ENCODE measurements at regions not wholly inside any gene's neighbourhood (a gene's known extent, or its start where the extent isn't known, plus 50 kb on each side); places are given as distances from the start of the nearest gene placed in this dataset.
A peak's percentile ranks its signal among the peaks of the same experiment; 100 is the strongest.

- TF ChIP-seq CTCF (IDR thresholded peaks at IDR 0.05; ENCODE audit: low read length), result no peak
- TF ChIP-seq EZH2phosphoT487 (IDR thresholded peaks at IDR 0.05; ENCODE audit: low read length), result no peak
- TF ChIP-seq EZH2 (optimal IDR thresholded peaks at IDR 0.05; ENCODE audit: low read depth, low read length), result no peak
- no peaks in the 10 kb centered on the region for H4K20me1 ChIP-seq (ENCODE audit: insufficient read depth, low read length)
- peaks cover 9% of the 10 kb centered on the region for H3K4me1 ChIP-seq (ENCODE audit: low read length)
- H3F3A ChIP-seq (ENCODE audit: insufficient read depth, low read length), result no peaks in the 10 kb centered on the region
- H3K27me3 ChIP-seq (replicated peaks; ENCODE audit: insufficient read depth, low read length), result peaks cover 10% of the 10 kb centered on the region; the same call in 1 of the 2 replicates
- no peak overlapping the region for H3K9ac ChIP-seq (ENCODE audit: low read length)
- no peak for DNase-seq
- H3K9me2 ChIP-seq (replicated peaks; ENCODE audit: insufficient read depth, low read length), result no peaks in the 10 kb centered on the region
- no peak overlapping the region for H2AFZ ChIP-seq (ENCODE audit: low read length)
- H3K27ac ChIP-seq (ENCODE audit: low read length), result no peak overlapping the region
- no peaks in the 10 kb centered on the region for H3K79me2 ChIP-seq (ENCODE audit: low read length)
- no peaks in the 10 kb centered on the region for H3K36me3 ChIP-seq (replicated peaks; ENCODE audit: insufficient read depth, low read length)
- H3K4me2 ChIP-seq (ENCODE audit: low read depth, low read length), result no peak overlapping the region
- H3K4me3 ChIP-seq (ENCODE audit: low read length), result no peak overlapping the region
- no peaks in the 10 kb centered on the region for H3K9me3 ChIP-seq (replicated peaks; ENCODE audit: insufficient read depth, low read length)
Observed at GRCh38 chr4:111988514-111988913, 156.7 kb upstream of the FAM241A start.

GRCh38 chr4:111989817-111990216 is 155.4 kb upstream of the FAM241A start:
- Histone ChIP-seq H3K9me3 (replicated peaks; ENCODE audit: insufficient read depth, low read length) (no peaks in the 10 kb centered on the region), H3K4me1 (ENCODE audit: low read length) (peaks cover 15% of the 10 kb centered on the region), H2AFZ (ENCODE audit: low read length) (no peak overlapping the region), H3K27ac (ENCODE audit: low read length) (no peak overlapping the region), H3K4me2 (ENCODE audit: low read depth, low read length) (no peak overlapping the region), H3K9ac (ENCODE audit: low read length) (no peak overlapping the region), H3K4me3 (ENCODE audit: low read length) (no peak overlapping the region), H3F3A (ENCODE audit: insufficient read depth, low read length) (no peaks in the 10 kb centered on the region), H3K27me3 (replicated peaks; ENCODE audit: insufficient read depth, low read length) (peaks cover 10% of the 10 kb centered on the region; the same call in 1 of the 2 replicates), H3K9me2 (replicated peaks; ENCODE audit: insufficient read depth, low read length) (no peaks in the 10 kb centered on the region), H3K36me3 (replicated peaks; ENCODE audit: insufficient read depth, low read length) (no peaks in the 10 kb centered on the region), H4K20me1 (ENCODE audit: insufficient read depth, low read length) (no peaks in the 10 kb centered on the region), H3K79me2 (ENCODE audit: low read length) (no peaks in the 10 kb centered on the region)
- TF ChIP-seq EZH2phosphoT487 (IDR thresholded peaks at IDR 0.05; ENCODE audit: low read length) (no peak), EZH2 (optimal IDR thresholded peaks at IDR 0.05; ENCODE audit: low read depth, low read length) (no peak), CTCF (IDR thresholded peaks at IDR 0.05; ENCODE audit: low read length) (no peak)
- DNase-seq, result no peak

- Histone ChIP-seq H3K9ac (ENCODE audit: low read length) (no peak overlapping the region), H3K4me1 (ENCODE audit: low read length) (peaks cover 15% of the 10 kb centered on the region), H3K9me2 (replicated peaks; ENCODE audit: insufficient read depth, low read length) (no peaks in the 10 kb centered on the region), H3K27me3 (replicated peaks; ENCODE audit: insufficient read depth, low read length) (peaks cover 10% of the 10 kb centered on the region; the same call in 1 of the 2 replicates), H3K9me3 (replicated peaks; ENCODE audit: insufficient read depth, low read length) (no peaks in the 10 kb centered on the region), H3K4me3 (ENCODE audit: low read length) (peak overlapping the region; percentile 19; the same call in 1 of the 2 replicates), H3K36me3 (replicated peaks; ENCODE audit: insufficient read depth, low read length) (no peaks in the 10 kb centered on the region), H3F3A (ENCODE audit: insufficient read depth, low read length) (no peaks in the 10 kb centered on the region), H3K27ac (ENCODE audit: low read length) (no peak overlapping the region), H4K20me1 (ENCODE audit: insufficient read depth, low read length) (no peaks in the 10 kb centered on the region), H3K79me2 (ENCODE audit: low read length) (no peaks in the 10 kb centered on the region), H3K4me2 (ENCODE audit: low read depth, low read length) (peak overlapping the region; percentile 28; the same call in 1 of the 2 replicates), H2AFZ (ENCODE audit: low read length) (no peak overlapping the region)
- no peak for TF ChIP-seq EZH2 (optimal IDR thresholded peaks at IDR 0.05; ENCODE audit: low read depth, low read length)
- no peak for TF ChIP-seq CTCF (IDR thresholded peaks at IDR 0.05; ENCODE audit: low read length)
- no peak for TF ChIP-seq EZH2phosphoT487 (IDR thresholded peaks at IDR 0.05; ENCODE audit: low read length)
- DNase-seq, result peak; percentile 51
Observed at GRCh38 chr4:111991163-111991562, 154.1 kb upstream of the FAM241A start.

Data from MM.1S (cell line).